ENCODE measurements at regions not wholly inside any gene's neighbourhood (a gene's known extent, or its start where the extent isn't known, plus 50 kb on each side); places are given as distances from the start of the nearest gene placed in this dataset.

- H3K4me3 ChIP-seq (replicated peaks in 1 of 3): no peak overlapping the region
- H3K27ac ChIP-seq: no peak overlapping the region
- H3K27me3 ChIP-seq: no peaks in the 10 kb centered on the region
- TF ChIP-seq POLR2A (IDR thresholded peaks at IDR 0.05): no peak
- TF ChIP-seq CTCF (IDR thresholded peaks at IDR 0.05): no peak
- no peak for DNase-seq
- intact Hi-C loops (cut with DNase I): no loop called here
- no peaks in the 10 kb centered on the region for H3K4me1 ChIP-seq
- H3K36me3 ChIP-seq: no peaks in the 10 kb centered on the region
- no peaks in the 10 kb centered on the region for H3K9me3 ChIP-seq
- 95 to 97% methylated on average over 2 of the region's 2 CpGs for WGBS, 2 donors
Observed at GRCh38 chr14:43481864-43482263, 1025.2 kb downstream of the FSCB start.

- H3K9me3 ChIP-seq: no peaks in the 10 kb centered on the region
- 97 to 98% methylated on average over 1 of the region's 1 CpG for whole genome bisulfite sequencing, 2 donors
- no peaks in the 10 kb centered on the region for H3K27me3 ChIP-seq
- DNase-seq: no peak
- no peaks in the 10 kb centered on the region for H3K36me3 ChIP-seq
- no peak for TF ChIP-seq CTCF (IDR thresholded peaks at IDR 0.05)
- H3K4me1 ChIP-seq: no peaks in the 10 kb centered on the region
- H3K4me3 ChIP-seq (replicated peaks in 1 of 3): no peak overlapping the region
- H3K27ac ChIP-seq: no peak overlapping the region
- intact Hi-C loops (cut with DNase I): no loop called here
Observed at GRCh38 chr14:43480976-43481375, 1026.1 kb downstream of the FSCB start.

- Histone ChIP-seq H3K36me3 (no peaks in the 10 kb centered on the region), H3K27me3 (no peaks in the 10 kb centered on the region), H3K4me1 (no peaks in the 10 kb centered on the region), H3K27ac (no peak overlapping the region), H3K9me3 (no peaks in the 10 kb centered on the region), H3K4me3 (replicated peaks in 1 of 3) (no peak overlapping the region)
- 67 to 76% methylated on average over 2 of the region's 2 CpGs for WGBS, 2 donors
- DNase-seq: no peak
- TF ChIP-seq CTCF (IDR thresholded peaks at IDR 0.05): no peak
- no peak for TF ChIP-seq POLR2A (IDR thresholded peaks at IDR 0.05)
- intact Hi-C loops (cut with DNase I): no loop called here
Observed at GRCh38 chr14:43479596-43480195, 1027.4 kb downstream of the FSCB start.

GRCh38 chr14:43476822-43477221, 1030.3 kb downstream of the FSCB start:
- DNase-seq: no peak
- no peak for TF ChIP-seq CTCF (IDR thresholded peaks at IDR 0.05)
- no peak for TF ChIP-seq POLR2A (IDR thresholded peaks at IDR 0.05)
- Histone ChIP-seq H3K4me3 (replicated peaks in 1 of 3) (no peak overlapping the region), H3K27ac (no peak overlapping the region), H3K4me1 (no peaks in the 10 kb centered on the region), H3K27me3 (no peaks in the 10 kb centered on the region), H3K36me3 (no peaks in the 10 kb centered on the region), H3K9me3 (no peaks in the 10 kb centered on the region)
- intact Hi-C loops (cut with DNase I): no loop called here
- 92 to 93% methylated on average over 2 of the region's 2 CpGs for WGBS, 2 donors

GRCh38 chr14:43475757-43476156, 1031.3 kb downstream of the FSCB start:
- TF ChIP-seq POLR2A (IDR thresholded peaks at IDR 0.05) (no peak), CTCF (IDR thresholded peaks at IDR 0.05) (no peak)
- no peaks in the 10 kb centered on the region for H3K4me1 ChIP-seq
- H3K27ac ChIP-seq: no peak overlapping the region
- H3K36me3 ChIP-seq: no peaks in the 10 kb centered on the region
- intact Hi-C loops (cut with DNase I): no loop called here
- H3K9me3 ChIP-seq: no peaks in the 10 kb centered on the region
- H3K27me3 ChIP-seq: no peaks in the 10 kb centered on the region
- no peak overlapping the region for H3K4me3 ChIP-seq (replicated peaks in 1 of 3)
- no peak for DNase-seq

All from thyroid gland (tissue), 4 donors.